SU-DHL-6 (cell line): ENCODE measurements at regions not wholly inside any gene's neighbourhood (a gene's known extent, or its start where the extent isn't known, plus 50 kb on each side); places are given as distances from the start of the nearest gene placed in this dataset.

Experiments
- H2AFZ ChIP-seq: fragments of 200-600 bp; sonication (generic); 2 replicates; pipeline ENCODE4 v1.6.1; 2014; ENCODE audit warnings: low read depth, mild to moderate bottlenecking, moderate library complexity, mixed read lengths, antibody characterized with exemption, low read length; ENCODE audit not compliant: severe bottlenecking
- H3F3A ChIP-seq: fragments of 200-600 bp; shearing (Covaris generic); 2 replicates; pipeline ENCODE4 v1.6.0; 2016; ENCODE audit warnings: antibody characterized with exemption, mild to moderate bottlenecking; ENCODE audit not compliant: insufficient read depth
- H3K27ac ChIP-seq: fragments of 200-600 bp; sonication (generic); 2 replicates; pipeline ENCODE4 v1.5.1; 2016; ENCODE audit warnings: low read depth, mild to moderate bottlenecking, low read length, moderate library complexity, mixed read lengths
- H3K27me3 ChIP-seq: fragments of 200-600 bp; sonication (generic), shearing (Covaris generic); 2 replicates; pipeline ENCODE4 v1.6.0; 2014; ENCODE audit warnings: mild to moderate bottlenecking, low read length
- H3K36me3 ChIP-seq: fragments of 200-600 bp; sonication (generic); 2 replicates; pipeline ENCODE4 v1.6.1; 2014; ENCODE audit warnings: mild to moderate bottlenecking, low read length, mixed read lengths
- H3K4me2 ChIP-seq: fragments of 300-600, 200-600 bp; shearing (Covaris generic), sonication (generic); 2 replicates; pipeline ENCODE4 v1.6.0; 2014; ENCODE audit warnings: low read length, low read depth, mild to moderate bottlenecking; ENCODE audit not compliant: poor library complexity, severe bottlenecking
- H3K4me3 ChIP-seq: fragments of 200-600 bp; sonication (generic); 2 replicates; pipeline ENCODE4 v1.5.1; 2014; ENCODE audit warnings: antibody characterized with exemption, low read length, mild to moderate bottlenecking, mixed read lengths; ENCODE audit not compliant: insufficient read depth, poor library complexity, severe bottlenecking
- H3K79me2 ChIP-seq: fragments of 200-600 bp; sonication (generic); 2 replicates; pipeline ENCODE4 v1.6.1; 2014; ENCODE audit warnings: mild to moderate bottlenecking, low read length, moderate library complexity; ENCODE audit not compliant: insufficient read depth
- H3K9ac ChIP-seq: fragments of 200-600 bp; sonication (generic); 2 replicates; pipeline ENCODE4 v1.7.0; 2014; ENCODE audit warnings: mild to moderate bottlenecking, low read length
- H3K9me2 ChIP-seq: fragments of 200-600 bp; sonication (generic); replicated peaks from 2 replicates; pipeline ENCODE4 v1.6.1; 2014; ENCODE audit warnings: low read length; ENCODE audit not compliant: insufficient read depth
- H3K9me3 ChIP-seq: fragments of 200-600 bp; sonication (generic); 2 replicates; pipeline ENCODE4 v1.6.1; 2014; ENCODE audit warnings: low read length, mixed read lengths; ENCODE audit not compliant: insufficient read depth
- H4K20me1 ChIP-seq: fragments of 200-600 bp; sonication (generic); 2 replicates; pipeline ENCODE4 v1.6.1; 2014; ENCODE audit warnings: low read depth, mild to moderate bottlenecking, antibody characterized with exemption, low read length, moderate library complexity, mixed read lengths
- EZH2phosphoT487 ChIP-seq: fragments of 200-600 bp; sonication (generic), shearing (Covaris generic); conservative IDR thresholded peaks from 2 replicates; pipeline ENCODE4 v1.6.1; 2018; ENCODE audit warnings: mild to moderate bottlenecking, antibody characterized with exemption, low read length, moderate library complexity, mixed read lengths
- TF ChIP-seq, protein P1 (sequence below): fragments of 200-600 bp; sonication (generic); IDR thresholded peaks from one replicate; pipeline ENCODE4 v1.5.1; 2017; ENCODE audit warnings: antibody characterized with exemption, mild to moderate bottlenecking, low read length, moderate library complexity; ENCODE audit not compliant: insufficient read depth, poor library complexity, severe bottlenecking

DNA sequence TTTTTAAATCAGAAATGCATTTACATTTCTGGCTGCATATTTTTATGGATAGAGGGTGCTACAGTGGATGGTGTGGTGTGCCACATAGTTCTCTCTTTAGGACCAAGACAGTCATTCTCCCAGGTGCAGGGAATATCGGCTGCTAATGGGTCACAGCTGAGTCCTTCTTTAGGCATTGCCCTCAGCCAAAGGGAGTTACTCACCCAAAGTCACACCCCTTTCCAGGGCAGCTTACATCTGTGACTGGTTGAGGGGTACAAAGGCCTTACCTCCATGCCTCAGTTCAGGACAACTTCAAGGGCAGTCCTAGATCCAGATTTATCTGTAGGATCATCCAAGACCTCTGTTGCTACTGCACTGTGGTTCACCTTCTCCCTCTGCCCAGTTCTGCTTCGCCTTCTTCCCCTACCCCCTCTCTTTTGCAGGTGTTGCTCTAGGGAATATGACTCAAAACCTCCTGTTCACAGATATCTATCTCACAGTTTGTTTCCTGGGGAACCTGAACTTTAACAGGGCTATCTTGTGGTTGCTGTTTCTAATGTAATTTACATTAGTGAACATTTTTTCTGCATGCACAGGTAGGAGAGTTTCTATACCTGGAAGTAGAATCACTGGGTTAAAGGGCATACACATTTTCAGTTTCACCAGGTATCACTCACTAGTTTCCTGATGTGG is 413.9 kb downstream of the RPS6KC1 start:
- Histone ChIP-seq H3K36me3 (no peaks in the 10 kb centered on the region), H3K27me3 (no peaks in the 10 kb centered on the region), H2AFZ (no peak overlapping the region), H3K27ac (no peak overlapping the region), H3K9me2 (no peaks in the 10 kb centered on the region), H3F3A (no peaks in the 10 kb centered on the region), H3K4me2 (no peak overlapping the region), H3K79me2 (no peaks in the 10 kb centered on the region), H4K20me1 (no peaks in the 10 kb centered on the region), H3K9me3 (no peaks in the 10 kb centered on the region), H3K9ac (no peak overlapping the region), H3K4me3 (no peak overlapping the region)
- TF ChIP-seq, protein P1, sequence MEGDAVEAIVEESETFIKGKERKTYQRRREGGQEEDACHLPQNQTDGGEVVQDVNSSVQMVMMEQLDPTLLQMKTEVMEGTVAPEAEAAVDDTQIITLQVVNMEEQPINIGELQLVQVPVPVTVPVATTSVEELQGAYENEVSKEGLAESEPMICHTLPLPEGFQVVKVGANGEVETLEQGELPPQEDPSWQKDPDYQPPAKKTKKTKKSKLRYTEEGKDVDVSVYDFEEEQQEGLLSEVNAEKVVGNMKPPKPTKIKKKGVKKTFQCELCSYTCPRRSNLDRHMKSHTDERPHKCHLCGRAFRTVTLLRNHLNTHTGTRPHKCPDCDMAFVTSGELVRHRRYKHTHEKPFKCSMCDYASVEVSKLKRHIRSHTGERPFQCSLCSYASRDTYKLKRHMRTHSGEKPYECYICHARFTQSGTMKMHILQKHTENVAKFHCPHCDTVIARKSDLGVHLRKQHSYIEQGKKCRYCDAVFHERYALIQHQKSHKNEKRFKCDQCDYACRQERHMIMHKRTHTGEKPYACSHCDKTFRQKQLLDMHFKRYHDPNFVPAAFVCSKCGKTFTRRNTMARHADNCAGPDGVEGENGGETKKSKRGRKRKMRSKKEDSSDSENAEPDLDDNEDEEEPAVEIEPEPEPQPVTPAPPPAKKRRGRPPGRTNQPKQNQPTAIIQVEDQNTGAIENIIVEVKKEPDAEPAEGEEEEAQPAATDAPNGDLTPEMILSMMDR = no peak
- TF ChIP-seq EZH2phosphoT487 = no peak

- H3K4me2 ChIP-seq = no peak overlapping the region
- H3K9me2 ChIP-seq = no peaks in the 10 kb centered on the region
- no peaks in the 10 kb centered on the region for H3F3A ChIP-seq
- H3K27ac ChIP-seq = no peak overlapping the region
- no peaks in the 10 kb centered on the region for H3K27me3 ChIP-seq
- no peaks in the 10 kb centered on the region for H4K20me1 ChIP-seq
- H3K36me3 ChIP-seq = no peaks in the 10 kb centered on the region
- H3K4me3 ChIP-seq = no peak overlapping the region
- no peak overlapping the region for H3K9ac ChIP-seq
- H3K9me3 ChIP-seq = no peaks in the 10 kb centered on the region
- TF ChIP-seq, protein P1 = no peak
- no peak for TF ChIP-seq EZH2phosphoT487
- no peaks in the 10 kb centered on the region for H3K79me2 ChIP-seq
- no peak overlapping the region for H2AFZ ChIP-seq
Measured at GRCh38 chr1:213466541-213466940, 415.5 kb downstream of the RPS6KC1 start.

GRCh38 chr1:213474054-213474453 is 423.0 kb downstream of the RPS6KC1 start:
- H3K79me2 ChIP-seq = no peaks in the 10 kb centered on the region
- TF ChIP-seq EZH2phosphoT487 = no peak
- TF ChIP-seq, protein P1 = no peak
- H3K36me3 ChIP-seq = no peaks in the 10 kb centered on the region
- H3K9ac ChIP-seq = no peak overlapping the region
- no peaks in the 10 kb centered on the region for H3K9me3 ChIP-seq
- H3K9me2 ChIP-seq = no peaks in the 10 kb centered on the region
- H2AFZ ChIP-seq = no peak overlapping the region
- H3K4me2 ChIP-seq = no peak overlapping the region
- H3K27ac ChIP-seq = no peak overlapping the region
- H3K27me3 ChIP-seq = no peaks in the 10 kb centered on the region
- H4K20me1 ChIP-seq = no peaks in the 10 kb centered on the region
- no peak overlapping the region for H3K4me3 ChIP-seq
- H3F3A ChIP-seq = no peaks in the 10 kb centered on the region
